GM19193 (cell line): ENCODE measurements at regions not wholly inside any gene's neighbourhood (a gene's known extent, or its start where the extent isn't known, plus 50 kb on each side); places are given as distances from the start of the nearest gene placed in this dataset.

Source experiments
- POLR2A ChIP-seq: IDR thresholded peaks from 4 replicates; pipeline ENCODE4 v1.6.1; 2011; ENCODE audit not compliant: insufficient read depth, insufficient read length; ENCODE audit errors: extremely low read depth

- no peak for TF ChIP-seq POLR2A
Measured at GRCh38 chr3:169029674-169030285, 633.7 kb downstream of the MECOM start.

GRCh38 chr3:169028716-169029115 lies 634.8 kb downstream of the MECOM start:
- TF ChIP-seq POLR2A: no peak

DNA sequence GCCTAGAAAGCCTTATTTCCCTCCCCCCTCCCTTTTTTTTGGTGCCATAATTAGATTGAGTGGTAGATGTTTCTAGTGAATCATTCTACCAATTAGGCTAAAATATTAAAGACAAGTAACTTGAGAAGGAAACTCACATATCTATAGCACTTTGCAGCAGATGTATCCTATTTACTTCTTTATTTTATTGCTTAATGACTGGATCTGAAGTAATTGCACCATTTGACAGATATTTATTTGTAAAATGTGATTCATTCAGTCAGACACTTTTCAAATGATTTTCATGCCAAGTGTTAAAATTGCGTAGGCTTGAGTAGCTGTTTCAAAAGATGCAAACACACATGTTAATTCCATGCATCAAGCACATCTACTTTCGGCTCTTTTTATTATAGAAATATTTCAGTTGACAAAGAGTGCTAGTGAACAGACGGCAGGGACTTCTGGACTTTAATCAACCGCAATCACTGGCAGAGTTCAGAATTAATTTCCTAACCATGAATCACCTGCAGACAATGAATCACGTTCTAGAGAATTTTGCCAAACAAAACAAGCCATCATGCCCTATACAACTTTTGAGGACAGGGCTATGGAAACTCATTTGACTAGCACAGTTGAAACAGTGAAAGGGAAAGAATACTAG lies 636.8 kb downstream of the MECOM start:
- TF ChIP-seq POLR2A: no peak

DNA sequence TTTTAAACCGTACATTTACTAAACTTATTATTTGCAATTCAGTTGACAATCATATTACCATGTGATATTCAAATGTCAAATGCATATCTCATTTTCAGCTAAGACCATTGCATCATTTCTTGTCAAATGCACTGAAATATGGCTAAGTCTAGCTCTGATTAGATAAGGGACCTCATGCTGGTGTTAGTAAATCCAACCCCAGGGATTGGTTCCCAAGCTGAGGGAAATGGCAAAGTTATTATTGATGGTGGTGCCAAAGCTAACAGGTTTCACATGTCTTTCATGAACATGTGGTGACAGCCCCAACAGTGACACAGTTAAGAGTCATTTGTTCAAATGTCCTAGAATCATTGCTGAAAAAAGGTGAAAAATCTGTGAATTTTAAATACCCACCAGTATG lies 641.1 kb downstream of the MECOM start:
- TF ChIP-seq POLR2A: no peak

DNA sequence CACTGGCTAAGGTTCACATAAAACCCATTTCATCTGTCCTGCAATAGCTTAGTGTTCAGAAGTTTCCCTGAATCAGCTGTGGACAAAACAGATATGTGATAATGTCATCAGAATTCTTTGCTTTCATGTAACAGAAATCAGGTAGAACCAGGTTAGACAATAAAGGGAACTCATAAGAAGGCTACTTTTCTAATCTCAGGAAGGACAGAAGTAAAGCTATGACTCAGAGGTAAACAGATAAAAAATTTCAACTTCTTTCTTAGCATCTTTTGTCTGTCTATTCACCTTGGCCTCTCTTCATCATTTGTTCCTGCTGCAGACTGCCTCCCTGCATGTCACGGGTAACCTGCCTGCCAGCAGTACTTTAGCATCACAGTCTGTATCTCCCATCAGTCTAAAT lies 643.1 kb downstream of the MECOM start:
- TF ChIP-seq POLR2A: no peak

DNA sequence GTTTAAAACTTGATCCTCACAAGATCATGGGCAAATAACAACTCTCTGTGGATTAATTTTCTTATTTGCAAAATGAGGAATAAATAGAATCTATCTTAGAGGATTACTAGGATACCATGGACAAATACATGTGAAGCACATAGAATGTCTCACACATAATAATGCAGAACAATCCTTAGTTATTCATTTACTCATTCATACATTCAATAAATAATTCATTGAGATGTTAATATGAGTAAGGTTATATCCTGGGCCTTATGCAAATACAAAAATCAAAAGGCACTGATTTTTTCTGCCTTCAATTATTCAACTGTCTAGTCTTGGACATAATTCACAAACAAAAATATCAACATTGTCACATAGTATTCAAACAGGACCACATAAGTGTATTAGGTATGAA lies 654.1 kb downstream of the MECOM start:
- TF ChIP-seq POLR2A: no peak

GRCh38 chr3:169008776-169009358 lies 654.6 kb downstream of the MECOM start:
- TF ChIP-seq POLR2A: no peak

DNA sequence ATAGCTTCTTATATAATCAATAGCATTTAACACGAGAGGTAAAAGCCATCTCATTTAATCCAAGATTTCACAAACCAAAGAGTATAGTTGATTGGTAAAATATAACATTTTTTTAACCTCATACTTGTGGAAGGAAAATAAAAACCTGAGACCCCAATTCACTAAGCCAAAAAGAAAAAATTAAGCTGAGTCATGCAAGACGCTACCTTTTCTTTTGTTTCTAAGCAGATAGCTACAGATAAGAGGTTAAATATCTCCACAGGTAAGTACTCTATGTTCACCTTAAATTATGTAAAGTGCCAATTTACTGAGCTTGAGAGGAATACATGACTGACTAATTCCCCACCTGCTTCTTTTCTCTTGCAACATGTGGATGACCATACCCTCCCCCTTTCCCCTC lies 656.4 kb downstream of the MECOM start:
- no peak for TF ChIP-seq POLR2A

DNA sequence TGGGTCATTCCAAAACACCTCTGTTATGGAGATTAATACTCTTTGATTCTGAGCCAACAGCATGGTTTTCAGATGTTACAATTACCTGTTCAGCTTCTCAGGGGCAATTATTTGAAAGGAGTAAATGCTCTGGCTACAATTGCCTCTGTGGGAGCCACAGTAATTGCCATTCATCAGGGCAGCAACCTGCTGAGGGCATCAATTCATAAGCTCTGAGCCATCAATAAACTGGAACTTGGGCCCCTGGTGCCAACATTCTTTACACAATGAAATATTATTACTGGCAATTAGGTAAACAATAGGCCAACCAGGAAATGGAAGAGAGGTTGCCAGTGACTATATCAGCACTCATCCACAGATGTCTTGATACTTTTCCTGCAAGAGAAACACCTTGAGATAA lies 660.8 kb downstream of the MECOM start:
- TF ChIP-seq POLR2A: no peak

DNA sequence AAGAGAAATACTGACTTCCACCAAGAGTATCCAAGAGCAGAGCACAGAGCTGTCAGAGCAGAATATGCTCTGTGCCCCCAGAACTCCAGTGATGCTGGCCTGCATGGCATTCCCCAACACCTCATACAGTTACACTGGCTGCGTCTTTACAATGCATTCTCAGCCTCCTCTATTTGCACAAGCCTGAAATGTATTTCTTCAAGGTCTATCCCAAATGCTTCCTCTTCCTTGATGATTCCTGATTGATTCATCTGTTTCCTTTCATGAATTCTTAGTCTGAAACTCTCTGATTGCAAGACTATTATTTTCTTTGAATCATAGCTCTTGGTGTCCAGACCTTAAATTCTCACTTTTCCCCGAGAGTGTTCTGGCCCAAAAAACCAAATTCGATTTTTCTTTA lies 664.7 kb downstream of the MECOM start:
- no peak for TF ChIP-seq POLR2A

- no peak for TF ChIP-seq POLR2A
Measured at GRCh38 chr3:168997488-168997887, 666.0 kb downstream of the MECOM start.

- no peak for TF ChIP-seq POLR2A
Measured at GRCh38 chr3:168996622-168997021, 666.9 kb downstream of the MECOM start.

GRCh38 chr3:168995129-168995528 lies 668.4 kb downstream of the MECOM start:
- TF ChIP-seq POLR2A: no peak

- no peak for TF ChIP-seq POLR2A
Measured at GRCh38 chr3:168991803-168992202, 671.7 kb downstream of the MECOM start.

GRCh38 chr3:168990621-168991020 lies 672.9 kb downstream of the MECOM start:
- no peak for TF ChIP-seq POLR2A

DNA sequence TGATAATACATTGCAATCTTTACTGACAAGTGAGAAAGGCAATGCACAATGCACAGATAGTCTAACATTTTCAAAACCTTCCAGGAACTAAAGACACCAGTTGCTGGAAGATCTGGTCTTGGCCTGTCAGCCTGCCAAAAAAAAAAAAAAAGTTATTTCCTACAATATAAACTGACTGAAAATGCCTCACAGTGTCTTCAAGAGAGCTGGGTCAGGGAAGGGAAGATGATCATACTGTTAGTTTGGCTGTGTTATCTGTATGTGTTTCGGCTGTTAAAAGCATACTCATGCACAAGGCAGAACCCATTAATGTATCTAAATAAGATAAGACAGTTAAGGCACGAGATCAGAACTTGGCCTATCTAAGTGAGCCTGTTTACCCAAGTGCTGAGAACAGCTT lies 673.4 kb downstream of the MECOM start:
- no peak for TF ChIP-seq POLR2A
